GM18517 (cell line): ENCODE measurements at regions not wholly inside any gene's neighbourhood (a gene's known extent, or its start where the extent isn't known, plus 50 kb on each side); places are given as distances from the start of the nearest gene placed in this dataset.
"Not testable (repeated sequence)": the region's sequence is repeated elsewhere in the genome, so short reads cannot be mapped to it uniquely, and the experiment has no call there.

Source experiments
- ATAC-seq: cut with Tn5 transposase; IDR thresholded peaks from one replicate; pipeline ENCODE4 v1.9.1; 2021; ENCODE audit warnings: mild to moderate bottlenecking, moderate library complexity; ENCODE audit not compliant: unreplicated experiment

DNA sequence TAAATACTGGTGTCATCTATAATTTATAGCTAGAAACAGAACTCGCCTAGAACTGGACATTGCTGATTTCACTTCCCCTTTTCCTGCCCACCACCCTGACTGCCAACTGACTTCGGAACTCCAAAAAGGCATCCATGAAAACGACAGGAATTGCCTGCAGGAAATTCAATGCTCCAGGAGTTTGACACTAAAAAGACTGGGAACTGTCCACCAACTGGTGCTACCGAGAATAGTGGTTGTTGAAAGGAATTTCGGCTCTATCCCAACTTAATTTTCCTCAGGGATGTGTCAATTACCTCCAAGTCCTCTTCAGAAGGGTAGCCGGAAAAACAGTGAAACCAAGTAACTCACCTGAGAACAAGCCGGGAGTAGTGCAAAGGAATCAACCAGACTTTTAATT is 440.0 kb downstream of the PRELID2 start:
- not testable (repeated sequence) for ATAC-seq

DNA sequence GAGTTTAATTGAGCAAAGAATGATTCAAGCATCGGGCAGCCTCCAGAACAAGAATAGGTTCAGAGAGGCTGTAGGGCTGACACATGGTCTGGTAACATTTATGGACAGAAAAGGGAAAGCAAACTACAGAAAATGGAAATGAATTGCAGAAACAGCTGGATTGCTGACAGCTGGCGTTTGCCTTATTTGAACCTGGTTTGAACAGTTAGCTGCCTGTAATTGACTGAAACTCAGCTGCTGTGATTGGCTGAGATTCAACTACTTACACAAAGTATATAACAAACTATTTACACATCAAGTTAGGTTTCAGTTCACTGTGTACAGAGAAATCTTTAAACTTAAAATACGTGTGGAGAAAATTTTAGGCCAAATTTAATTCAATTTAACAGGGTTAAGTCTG is 441.7 kb downstream of the PRELID2 start:
- no peak for ATAC-seq

DNA sequence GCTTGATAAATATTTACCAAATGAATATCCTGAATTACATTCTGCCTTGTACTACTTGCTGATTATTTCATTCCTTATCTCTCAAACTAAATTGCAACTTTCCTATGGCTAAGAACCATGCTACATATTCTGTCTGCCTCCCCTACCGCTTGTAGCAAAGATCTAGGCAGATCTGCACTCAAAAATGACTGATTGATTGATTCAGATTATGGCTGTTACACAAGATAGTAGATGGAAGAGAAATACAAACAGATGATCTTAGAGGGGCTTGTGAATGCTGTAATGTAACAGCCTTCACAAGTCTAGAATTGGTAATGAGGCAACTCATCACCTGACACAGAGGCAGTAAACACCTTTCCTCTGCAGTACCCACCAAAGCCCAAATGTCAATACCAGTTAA is 446.1 kb downstream of the PRELID2 start:
- no peak for ATAC-seq

- ATAC-seq: no peak
Measured at GRCh38 chr5:145385276-145385675, 449.9 kb downstream of the PRELID2 start.

GRCh38 chr5:145378226-145378625 is 456.9 kb downstream of the PRELID2 start:
- ATAC-seq: no peak

DNA sequence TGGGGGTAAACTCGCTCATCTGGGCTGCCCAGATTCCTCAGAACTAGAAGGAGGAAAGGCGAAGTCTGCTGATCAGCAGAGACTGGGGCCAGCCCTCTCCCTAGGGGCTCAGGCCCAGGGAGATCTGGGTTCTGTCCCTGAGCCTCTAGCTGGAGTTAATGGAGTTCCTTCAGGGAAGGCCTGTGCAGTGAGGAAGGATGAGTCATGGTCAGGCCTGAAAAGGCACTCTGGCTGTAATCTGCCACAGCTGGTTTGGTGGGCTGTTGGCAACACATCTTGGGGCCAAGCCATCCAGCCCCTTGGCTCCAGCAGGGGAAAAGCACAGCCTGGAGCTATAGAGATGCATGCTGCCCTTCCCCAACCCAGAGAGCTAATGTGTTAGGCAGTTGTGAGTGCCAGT is 459.6 kb downstream of the PRELID2 start:
- ATAC-seq: no peak

GRCh38 chr5:145365464-145365863 is 469.7 kb downstream of the PRELID2 start:
- ATAC-seq: no peak

GRCh38 chr5:145362266-145362665 is 472.9 kb downstream of the PRELID2 start:
- ATAC-seq: no peak

DNA sequence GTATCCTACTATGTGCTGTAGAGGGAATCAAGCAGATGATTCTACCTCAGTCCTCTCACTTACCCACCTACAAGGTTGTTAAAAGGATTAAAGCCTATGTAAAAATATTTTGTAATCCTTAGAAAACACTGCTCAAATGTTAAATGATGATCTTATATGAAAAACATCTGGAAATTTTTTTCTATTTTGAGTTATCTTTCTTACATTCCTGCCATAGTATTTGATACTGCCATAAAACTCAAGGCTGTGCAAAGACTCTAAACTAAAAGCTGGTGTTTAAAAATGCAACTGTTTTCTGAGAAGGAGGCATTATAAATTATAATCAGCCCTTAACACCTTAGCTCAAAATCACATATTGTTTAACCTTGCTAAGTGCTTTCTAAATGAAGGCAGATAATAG is 474.2 kb downstream of the PRELID2 start:
- no peak for ATAC-seq

GRCh38 chr5:145350513-145350912 is 484.6 kb downstream of the PRELID2 start:
- no peak for ATAC-seq

DNA sequence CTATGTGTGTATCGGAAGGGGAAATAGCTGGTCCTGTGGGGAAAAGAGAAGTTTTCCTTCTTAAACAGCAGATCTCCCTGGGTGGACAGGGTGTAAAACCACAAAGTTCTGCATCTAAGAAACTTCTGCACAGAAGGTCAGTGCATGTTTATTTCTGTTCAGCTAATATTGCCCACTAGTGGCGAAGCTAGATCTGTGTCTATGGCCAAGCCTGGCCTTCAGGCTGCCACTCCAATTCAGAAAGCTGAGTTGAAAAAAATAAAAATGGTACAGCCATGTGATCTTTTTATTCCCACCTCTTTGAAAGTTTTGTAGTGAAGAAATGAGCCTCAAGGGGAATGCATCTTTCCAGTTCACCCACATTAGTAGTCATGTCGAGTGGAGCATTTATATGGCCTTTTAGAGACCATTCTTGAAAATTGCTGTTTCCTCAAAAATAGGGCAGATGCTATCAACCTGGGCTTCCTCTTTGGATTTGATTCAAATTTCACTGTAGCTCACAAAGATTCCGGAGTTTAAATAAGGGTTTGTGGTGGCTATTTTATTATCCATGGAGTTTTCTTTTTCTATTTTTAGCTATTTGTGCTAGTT is 488.0 kb downstream of the PRELID2 start:
- ATAC-seq: peak; percentile 82

DNA sequence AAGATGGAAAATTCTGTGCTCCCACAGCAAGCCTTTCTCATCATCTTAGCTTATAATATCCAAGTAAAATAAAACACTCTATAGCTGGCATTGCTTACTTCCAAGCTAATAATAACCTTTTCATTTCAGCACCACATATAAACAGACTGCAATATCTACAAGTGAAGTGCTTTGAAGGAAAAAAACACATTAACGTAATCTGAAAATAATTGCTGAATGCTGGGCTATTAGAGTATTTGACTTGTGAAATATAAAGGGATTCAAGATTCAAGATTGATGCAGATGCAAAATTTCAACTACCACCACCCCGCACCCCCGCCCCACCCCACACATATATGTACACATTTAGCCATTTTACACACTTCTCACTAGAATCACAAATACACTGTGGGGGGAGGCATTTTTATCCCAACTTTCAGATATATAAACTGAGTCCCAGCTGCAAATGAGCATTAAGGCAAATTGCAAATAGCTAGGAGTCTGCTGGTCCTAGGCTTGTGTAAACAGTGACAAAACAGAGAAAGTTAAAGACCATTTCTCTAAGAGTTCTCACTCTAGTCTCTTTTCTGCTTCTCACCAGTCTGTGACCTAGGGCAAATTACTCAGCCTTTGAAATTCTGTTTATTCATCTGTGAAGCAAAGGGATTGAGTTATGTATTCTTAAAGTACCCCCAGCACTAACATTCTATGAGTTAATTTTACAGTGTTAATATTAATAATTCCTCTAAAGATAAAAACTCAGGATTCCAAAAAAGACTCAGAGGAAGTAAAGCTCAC is 489.4 kb downstream of the PRELID2 start:
- no peak for ATAC-seq

- no peak for ATAC-seq
Measured at GRCh38 chr5:145341842-145342241, 493.3 kb downstream of the PRELID2 start.

DNA sequence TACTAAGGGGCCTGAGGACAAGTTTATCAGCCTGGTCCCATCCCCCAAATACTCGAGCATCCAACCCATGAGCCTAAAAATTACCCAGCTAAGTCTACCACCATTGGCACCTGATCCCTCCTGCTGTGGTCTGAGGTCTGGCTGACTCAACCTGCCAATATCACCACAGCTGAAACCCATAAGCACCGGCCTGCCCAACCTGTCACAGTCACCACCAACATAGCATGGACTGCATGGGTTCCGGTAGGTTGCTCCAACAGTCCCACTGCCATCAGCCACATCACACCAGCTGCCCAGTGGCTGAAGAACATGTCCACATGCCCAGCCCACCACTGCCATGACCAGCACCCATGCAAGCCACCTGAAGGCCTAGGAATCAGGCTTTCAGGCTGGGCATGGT is 495.0 kb downstream of the PRELID2 start:
- no peak for ATAC-seq

DNA sequence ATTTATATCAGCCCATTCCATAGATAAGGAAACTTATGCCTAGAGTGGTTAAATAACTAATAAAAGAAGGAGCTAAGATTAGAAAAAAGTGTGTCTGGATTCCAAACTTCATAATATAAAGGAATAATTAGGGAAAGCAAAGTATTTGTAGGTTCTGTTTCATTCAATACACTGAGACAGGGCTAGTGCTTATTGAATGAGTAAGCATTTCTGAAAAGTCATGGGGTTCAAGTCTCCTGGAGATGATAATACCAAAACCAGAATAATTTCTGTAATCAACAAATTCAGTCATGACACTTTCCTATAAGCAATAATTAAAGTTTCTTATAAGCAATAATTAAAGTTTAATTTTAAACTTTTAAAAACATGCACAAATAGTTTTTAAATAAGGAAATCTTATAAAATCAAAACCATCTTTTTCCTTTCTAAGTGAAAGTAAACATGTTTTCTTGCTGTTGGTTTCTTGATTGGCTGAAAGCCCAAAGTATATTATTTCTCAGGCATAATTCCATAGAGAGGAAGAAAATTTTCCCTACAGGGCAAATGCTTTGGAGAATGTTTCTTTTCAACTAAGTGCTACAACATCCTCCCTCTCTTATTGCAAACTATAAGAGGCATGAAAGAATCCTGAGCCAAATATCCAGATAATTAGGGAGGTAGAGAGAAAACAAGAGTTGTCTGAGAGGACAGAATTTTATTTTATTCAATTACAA is 510.2 kb downstream of the PRELID2 start:
- ATAC-seq: no peak

- no peak for ATAC-seq
Measured at GRCh38 chr5:145324101-145324500, 511.0 kb downstream of the PRELID2 start.

DNA sequence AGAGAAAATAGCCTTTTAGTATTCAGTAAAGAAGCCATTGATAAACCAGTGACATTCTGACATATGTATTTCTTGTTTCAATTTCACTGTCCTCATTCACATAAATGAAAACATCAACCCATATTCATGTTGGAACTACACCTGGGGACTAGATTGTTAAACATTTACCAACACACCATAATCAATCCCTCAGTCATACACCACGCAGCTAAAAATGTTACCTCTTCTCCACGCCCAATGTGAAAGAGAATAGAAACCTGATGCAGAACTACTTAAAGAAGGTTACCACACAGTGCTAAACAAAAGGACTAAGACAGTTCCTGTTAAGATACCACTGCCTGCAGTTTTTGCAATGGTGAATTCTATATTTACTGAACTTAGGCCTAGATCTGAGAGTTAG is 518.9 kb downstream of the PRELID2 start:
- peak; percentile 99 for ATAC-seq

DNA sequence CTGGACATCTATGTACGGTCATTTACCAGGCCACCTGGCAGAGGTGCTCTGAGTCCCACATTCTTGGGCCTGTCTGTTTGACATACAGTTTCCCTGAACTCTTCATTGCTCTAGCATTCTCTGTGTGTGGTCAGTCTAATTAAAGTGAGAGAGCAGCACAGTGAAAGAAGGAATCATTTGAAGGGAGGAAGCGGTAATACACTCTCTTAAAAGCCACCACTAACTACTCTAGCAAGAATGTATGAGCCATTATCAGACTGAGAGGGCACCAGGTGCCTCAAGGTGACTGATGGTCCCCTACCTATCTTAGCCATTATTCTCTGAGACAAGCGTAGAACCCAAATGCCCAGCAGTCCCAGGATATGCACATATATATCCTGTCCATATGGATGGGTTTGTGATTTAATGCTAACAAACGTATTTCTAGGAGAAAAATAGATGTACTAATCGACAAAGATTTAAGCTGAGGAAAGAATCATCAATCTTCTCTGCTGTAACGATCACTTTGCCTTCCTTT is 527.2 kb downstream of the PRELID2 start:
- ATAC-seq: no peak

DNA sequence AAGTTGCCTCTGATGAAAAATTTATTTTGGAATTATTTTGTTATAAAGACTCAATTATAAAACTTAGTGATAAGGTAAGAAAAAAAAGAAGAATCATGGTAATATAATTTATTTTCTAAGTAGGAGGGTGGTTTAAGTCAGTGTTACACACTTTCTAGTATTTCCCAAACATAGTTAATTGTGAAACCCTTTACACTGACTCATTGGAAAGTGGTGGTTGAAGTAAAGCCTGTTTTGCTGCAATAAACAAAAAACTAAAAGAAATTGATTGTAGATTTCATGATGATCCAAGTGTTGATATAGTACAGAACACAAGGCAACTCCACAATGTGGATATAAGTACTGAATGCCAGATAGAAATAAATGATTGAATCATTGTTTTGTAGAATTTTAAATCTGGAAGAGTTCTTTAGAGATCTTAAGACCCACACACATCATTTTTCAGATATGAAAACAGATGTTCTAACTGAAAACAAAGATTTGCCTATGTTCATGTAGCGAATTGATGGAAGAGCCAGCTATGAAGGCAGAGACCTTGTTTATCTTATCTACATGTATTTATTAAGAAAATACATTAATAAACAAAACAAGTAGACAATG is 539.8 kb downstream of the PRELID2 start:
- no peak for ATAC-seq

DNA sequence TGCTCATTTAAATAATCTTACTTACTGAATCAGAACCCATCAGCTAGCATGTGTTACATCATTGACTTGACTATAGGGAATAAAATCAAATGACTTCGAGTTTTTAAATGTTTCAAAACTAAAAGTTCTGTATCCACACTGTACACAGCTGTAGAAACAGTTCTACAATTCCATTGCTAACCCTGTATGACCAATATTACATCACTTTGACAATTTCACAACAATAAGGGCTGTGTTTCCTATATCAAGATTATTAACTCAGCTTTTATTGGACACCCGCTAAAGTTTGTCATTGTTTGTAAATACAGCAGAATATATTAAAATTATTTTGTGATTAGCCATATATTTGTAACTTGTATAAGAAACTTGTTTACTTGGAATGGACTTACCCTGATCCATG is 540.8 kb downstream of the PRELID2 start:
- no peak for ATAC-seq

- no peak for ATAC-seq
Measured at GRCh38 chr5:145293716-145294115, 541.4 kb downstream of the PRELID2 start.
